Caco-2 (cell line): ENCODE measurements at regions not wholly inside any gene's neighbourhood (a gene's known extent, or its start where the extent isn't known, plus 50 kb on each side); places are given as distances from the start of the nearest gene placed in this dataset.

Experiments used
- BruUV-seq: library from RNA; stranded (reverse); fragments of 400-500 nt; replicated peaks from 2 replicates; lab custom pipeline; 2021; lab: Mats Ljungman, UMichigan
- CTCF ChIA-PET: fragments of 300-600 bp; sonication (Branson Sonifier 250); formaldehyde crosslinking; loops from one replicate; lab custom pipeline; 2022; ENCODE audit warnings: antibody characterized with exemption; lab: Charles Lee
- POLR2A ChIA-PET: fragments of 300-600 bp; sonication (Branson Sonifier 250); formaldehyde crosslinking; loops from one replicate; lab custom pipeline; 2022; ENCODE audit warnings: antibody characterized with exemption; lab: Charles Lee
- DNase-seq, 2 experiments: peaks; one replicate each; pipeline versions ENCODE4 v3.0.0 to v3.0.0-alpha.2; 2020 to 2022
- H3K27me3 ChIP-seq: replicated peaks from 2 replicates; pipeline ENCODE4 v1.6.0; 2011; ENCODE audit warnings: low read length; ENCODE audit not compliant: control insufficient read depth, insufficient read depth
- H3K36me3 ChIP-seq: 2 replicates; pipeline ENCODE4 v1.5.1; 2011; ENCODE audit warnings: low read length; ENCODE audit not compliant: control insufficient read depth, insufficient read depth
- H3K4me1 ChIP-seq: fragments of 250-450 bp; sonication (Bioruptor Pico); 2 replicates; pipeline ENCODE4 v1.5.1; 2020; ENCODE audit warnings: mild to moderate bottlenecking
- H3K4me3 ChIP-seq: 2 replicates; pipeline ENCODE4 v1.5.1; 2011; ENCODE audit warnings: low read depth, mild to moderate bottlenecking, control low read depth, low read length
- H3K9me3 ChIP-seq: fragments of 250-450 bp; sonication (Bioruptor Pico); 2 replicates; pipeline ENCODE4 v1.5.1; 2020; ENCODE audit warnings: mild to moderate bottlenecking, moderate library complexity
- H3K27ac Mint-ChIP-seq: one replicate; pipeline ENCODE4 v1.8.0; 2022; ENCODE audit warnings: mixed read lengths; ENCODE audit not compliant: unreplicated experiment
- H3K27me3 Mint-ChIP-seq: one replicate; pipeline ENCODE4 v1.8.0; 2022; ENCODE audit warnings: mixed read lengths; ENCODE audit not compliant: insufficient read depth, unreplicated experiment
- H3K36me3 Mint-ChIP-seq: one replicate; pipeline ENCODE4 v1.8.0; 2022; ENCODE audit warnings: mild to moderate bottlenecking, mixed read lengths; ENCODE audit not compliant: insufficient read depth, unreplicated experiment
- H3K4me1 Mint-ChIP-seq: one replicate; pipeline ENCODE4 v1.8.0; 2022; ENCODE audit warnings: low read depth, mixed read lengths; ENCODE audit not compliant: unreplicated experiment
- H3K4me3 Mint-ChIP-seq: one replicate; pipeline ENCODE4 v1.8.0; 2022; ENCODE audit warnings: mild to moderate bottlenecking, moderate library complexity, mixed read lengths; ENCODE audit not compliant: unreplicated experiment
- H3K9me3 Mint-ChIP-seq: one replicate; pipeline ENCODE4 v1.8.0; 2022; ENCODE audit warnings: mixed read lengths; ENCODE audit not compliant: unreplicated experiment
- CTCF ChIP-seq, 2 experiments: fragments of 200-600 bp in 1 of 2; IDR thresholded peaks; 1 replicate in 1 of 2; 2 replicates in 1 of 2; pipeline versions ENCODE4 v1.5.1 to v1.8.0; 2011 to 2022; ENCODE audit warnings: antibody characterized with exemption in 1 of 2, control low read depth in 1 of 2, inconsistent platforms in 1 of 2, low read depth in 1 of 2, low read length in 1 of 2, mild to moderate bottlenecking in 1 of 2, moderate library complexity in 1 of 2; ENCODE audit not compliant: insufficient read depth in 1 of 2, severe bottlenecking in 1 of 2, unreplicated experiment in 1 of 2
- intact Hi-C: fragments of 100-400 bp; cut with micrococcal nuclease; formaldehyde crosslinking; loops from one replicate; pipeline ENCODE4 v1.10.0; 2022; ENCODE audit not compliant: unreplicated experiment

DNA sequence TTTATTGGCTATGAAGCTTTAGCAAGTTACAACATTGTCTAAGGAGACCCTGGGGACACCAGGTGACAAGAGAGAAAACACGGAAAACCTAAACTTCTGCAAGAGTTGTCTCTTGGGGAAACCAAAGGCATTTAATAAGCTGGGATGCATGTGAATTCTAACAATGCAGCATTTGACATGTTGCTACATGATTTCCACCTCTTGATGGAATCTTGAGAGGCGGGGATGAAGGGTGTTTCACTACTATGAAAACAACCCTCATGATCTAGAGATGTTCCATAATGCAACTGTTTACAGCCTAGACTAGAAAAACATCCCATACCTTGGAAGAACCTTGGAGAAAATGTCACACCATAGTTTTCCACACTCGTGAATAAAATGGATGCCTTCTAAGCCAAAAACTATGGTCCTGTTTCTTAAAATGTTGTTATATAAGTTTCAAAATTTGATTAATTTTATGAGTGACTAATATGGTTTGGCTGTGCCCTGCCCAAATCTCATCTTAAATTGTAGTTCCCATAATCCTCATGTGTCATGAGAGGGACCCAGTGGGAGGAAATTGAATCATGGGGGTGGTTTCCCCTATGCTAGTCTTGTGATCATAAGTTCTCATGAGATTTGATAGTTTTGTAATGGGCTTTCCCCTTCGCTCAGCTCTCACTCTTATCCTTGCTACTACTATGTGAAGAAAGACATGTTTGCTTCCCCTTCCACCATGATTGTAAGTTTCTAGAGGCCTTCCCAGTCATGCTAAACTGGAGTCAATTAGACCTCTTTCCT lies 164.6 kb downstream of the TNFSF13B start:
- Mint-ChIP-seq H3K27me3 (no peaks in the 10 kb centered on the region), H3K4me1 (no peaks in the 10 kb centered on the region), H3K9me3 (no peaks in the 10 kb centered on the region), H3K36me3 (no peaks in the 10 kb centered on the region), H3K4me3 (no peak overlapping the region), H3K27ac (no peak overlapping the region)
- ChIA-PET CTCF (no interaction called here), POLR2A (no interaction called here)
- intact Hi-C loops: no loop called here
- no peak overlapping the region for H3K4me3 ChIP-seq
- no peaks in the 10 kb centered on the region for H3K9me3 ChIP-seq
- DNase-seq: no peak
- TF ChIP-seq CTCF (IDR thresholded peaks at IDR 0.05; ENCODE audit: insufficient read depth in 1 of 2, low read depth in 1 of 2, low read length in 1 of 2, severe bottlenecking in 1 of 2, unreplicated experiment in 1 of 2): no peak
- BruUV-seq: no TSS peak
- no peaks in the 10 kb centered on the region for H3K4me1 ChIP-seq
- no peaks in the 10 kb centered on the region for H3K36me3 ChIP-seq
- H3K27me3 ChIP-seq: no peaks in the 10 kb centered on the region

DNA sequence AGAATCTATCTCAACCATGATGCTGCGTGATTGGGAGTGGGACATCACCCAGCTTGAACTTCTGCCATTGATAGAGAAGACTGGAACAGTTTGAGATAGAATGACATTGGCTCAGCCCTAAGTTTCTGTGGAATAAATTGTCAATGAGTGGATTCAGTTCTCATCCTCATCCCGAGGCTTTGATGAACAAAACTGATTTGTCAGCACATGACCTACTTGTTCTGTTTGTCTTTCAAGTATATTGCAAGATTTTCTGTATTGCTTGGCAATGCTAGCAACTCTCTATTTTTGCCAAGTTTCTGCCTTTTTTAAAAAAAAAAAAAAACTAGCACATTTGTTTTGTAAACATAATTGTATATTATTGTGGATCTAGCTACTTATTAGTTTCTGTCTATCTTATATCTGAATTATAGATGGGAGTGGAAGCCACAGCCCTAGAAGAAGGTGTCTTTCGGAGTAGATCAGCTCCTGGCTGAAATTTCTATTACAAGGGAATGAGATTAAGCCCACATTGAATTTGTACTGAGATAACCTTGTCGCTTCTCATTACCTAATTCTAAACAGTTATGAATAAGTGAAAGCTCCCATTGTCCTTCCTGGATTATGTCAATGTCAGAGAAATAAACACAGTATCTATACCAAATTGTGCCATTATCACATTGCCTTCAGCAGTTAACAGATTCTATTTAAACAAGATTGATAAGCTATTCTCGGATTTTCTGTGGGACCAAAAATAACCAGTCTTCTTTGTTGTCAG lies 166.1 kb downstream of the TNFSF13B start:
- H3K36me3 ChIP-seq: no peaks in the 10 kb centered on the region
- no peak overlapping the region for H3K4me3 ChIP-seq
- intact Hi-C loops: no loop called here
- ChIA-PET CTCF (no interaction called here), POLR2A (no interaction called here)
- no peaks in the 10 kb centered on the region for H3K4me1 ChIP-seq
- no peaks in the 10 kb centered on the region for H3K27me3 Mint-ChIP-seq
- no peaks in the 10 kb centered on the region for H3K4me1 Mint-ChIP-seq
- no peaks in the 10 kb centered on the region for H3K9me3 Mint-ChIP-seq
- TF ChIP-seq CTCF (IDR thresholded peaks at IDR 0.05; ENCODE audit: insufficient read depth in 1 of 2, low read depth in 1 of 2, low read length in 1 of 2, severe bottlenecking in 1 of 2, unreplicated experiment in 1 of 2): no peak
- BruUV-seq: no TSS peak
- H3K9me3 ChIP-seq: no peaks in the 10 kb centered on the region
- H3K4me3 Mint-ChIP-seq: no peak overlapping the region
- no peak overlapping the region for H3K27ac Mint-ChIP-seq
- no peaks in the 10 kb centered on the region for H3K27me3 ChIP-seq
- no peak for DNase-seq
- H3K36me3 Mint-ChIP-seq: no peaks in the 10 kb centered on the region

DNA sequence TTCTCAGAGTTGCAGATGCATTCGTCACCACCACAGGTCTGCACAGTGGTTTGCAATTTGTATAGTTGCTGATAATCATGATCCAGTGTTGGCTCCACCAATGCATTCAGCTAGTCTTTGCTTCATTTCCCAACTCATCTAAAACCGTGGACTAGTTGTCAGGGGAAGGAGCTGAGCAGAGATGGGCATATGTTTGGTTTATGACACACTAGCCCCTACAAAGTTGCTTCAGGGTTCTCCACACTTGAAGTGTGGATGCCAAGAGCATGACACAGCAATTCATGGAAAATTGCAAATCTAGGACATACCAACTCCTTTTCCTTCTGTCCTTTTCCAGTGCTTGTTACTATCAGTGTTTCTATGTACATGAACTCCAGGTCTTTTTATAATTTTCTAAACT lies 168.0 kb downstream of the TNFSF13B start:
- no TSS peak for BruUV-seq
- H3K36me3 ChIP-seq: no peaks in the 10 kb centered on the region
- intact Hi-C loops: no loop called here
- Mint-ChIP-seq H3K27ac (no peak overlapping the region), H3K27me3 (no peaks in the 10 kb centered on the region), H3K4me1 (no peaks in the 10 kb centered on the region), H3K36me3 (no peaks in the 10 kb centered on the region), H3K9me3 (no peaks in the 10 kb centered on the region), H3K4me3 (no peak overlapping the region)
- DNase-seq: no peak
- TF ChIP-seq CTCF (IDR thresholded peaks at IDR 0.05; ENCODE audit: insufficient read depth in 1 of 2, low read depth in 1 of 2, low read length in 1 of 2, severe bottlenecking in 1 of 2, unreplicated experiment in 1 of 2): no peak
- CTCF ChIA-PET: no interaction called here
- H3K4me3 ChIP-seq: no peak overlapping the region
- H3K9me3 ChIP-seq: no peaks in the 10 kb centered on the region
- POLR2A ChIA-PET: no interaction called here
- no peaks in the 10 kb centered on the region for H3K27me3 ChIP-seq
- H3K4me1 ChIP-seq: no peaks in the 10 kb centered on the region
